Hematopoietic multipotent progenitor cell (in vitro differentiated cells): ENCODE measurements at regions not wholly inside any gene's neighbourhood (a gene's known extent, or its start where the extent isn't known, plus 50 kb on each side); places are given as distances from the start of the nearest gene placed in this dataset.

Experiments
- DNase-seq, 3 donors: peaks; one replicate each; pipeline ENCODE4 v3.0.0-alpha.2; 2011 to 2015; ENCODE audit warnings: low read depth in 2 of 3, low spot score in 2 of 3

GRCh38 chr2:145316496-145316895, 796.6 kb upstream of the ZEB2 start:
- no peak for DNase-seq

- DNase-seq, result no peak
Measured at GRCh38 chr2:145315053-145315452, 795.1 kb upstream of the ZEB2 start.

- DNase-seq, result no peak
Measured at GRCh38 chr2:145314119-145314633, 794.3 kb upstream of the ZEB2 start.

GRCh38 chr2:145305889-145306288, 786.0 kb upstream of the ZEB2 start:
- no peak for DNase-seq

GRCh38 chr2:145304501-145304900, 784.6 kb upstream of the ZEB2 start:
- DNase-seq, result no peak

GRCh38 chr2:145303536-145303935, 783.6 kb upstream of the ZEB2 start:
- no peak for DNase-seq

- DNase-seq, result no peak
Measured at GRCh38 chr2:145302886-145303285, 783.0 kb upstream of the ZEB2 start.

- DNase-seq, result no peak
Measured at GRCh38 chr2:145302451-145302850, 782.5 kb upstream of the ZEB2 start.

GRCh38 chr2:145299368-145299767, 779.4 kb upstream of the ZEB2 start:
- no peak for DNase-seq

- DNase-seq, result no peak
Measured at GRCh38 chr2:145292166-145292565, 772.2 kb upstream of the ZEB2 start.

- no peak for DNase-seq
Measured at GRCh38 chr2:145290986-145291385, 771.1 kb upstream of the ZEB2 start.

GRCh38 chr2:145289946-145290345, 770.0 kb upstream of the ZEB2 start:
- no peak for DNase-seq

GRCh38 chr2:145288650-145289496, 769.0 kb upstream of the ZEB2 start:
- DNase-seq, result peak in 1 of 3 donors; percentile 16

GRCh38 chr2:145287736-145288135, 767.8 kb upstream of the ZEB2 start:
- no peak for DNase-seq

- DNase-seq, result no peak
Measured at GRCh38 chr2:145286716-145287275, 766.9 kb upstream of the ZEB2 start.

GRCh38 chr2:145284551-145284950, 764.6 kb upstream of the ZEB2 start:
- DNase-seq, result no peak

- DNase-seq, result no peak
Measured at GRCh38 chr2:145283131-145283530, 763.2 kb upstream of the ZEB2 start.

- no peak for DNase-seq
Measured at GRCh38 chr2:145277922-145278321, 758.0 kb upstream of the ZEB2 start.

- DNase-seq, result no peak
Measured at GRCh38 chr2:145273840-145274239, 753.9 kb upstream of the ZEB2 start.

- DNase-seq, result no peak
Measured at GRCh38 chr2:145268931-145269330, 749.0 kb upstream of the ZEB2 start.

- DNase-seq, result no peak
Measured at GRCh38 chr2:145267451-145267850, 747.5 kb upstream of the ZEB2 start.

GRCh38 chr2:145265244-145265643, 745.3 kb upstream of the ZEB2 start:
- no peak for DNase-seq
